Sigmoid colon (tissue), 6 donors: ENCODE measurements at regions not wholly inside any gene's neighbourhood (a gene's known extent, or its start where the extent isn't known, plus 50 kb on each side); places are given as distances from the start of the nearest gene placed in this dataset.
"Not testable (repeated sequence)": the region's sequence is repeated elsewhere in the genome, so short reads cannot be mapped to it uniquely, and the experiment has no call there.

Experiments
- DNase-seq: peaks from one replicate; pipeline ENCODE4 v3.0.0-alpha.2; 2019
- H3K27ac ChIP-seq, 4 donors: fragments of 200-600 bp; sonication (generic); one replicate each; pipeline ENCODE4 v1.5.1; 2016 to 2019; ENCODE audit warnings: mild to moderate bottlenecking in 1 of 4
- H3K27me3 ChIP-seq, 3 donors: fragments of 200-600 bp; sonication (generic); one replicate each; pipeline ENCODE4 v1.5.1; 2019; ENCODE audit warnings: mild to moderate bottlenecking in 1 of 3
- H3K36me3 ChIP-seq, 4 donors: fragments of 200-600 bp; sonication (generic); one replicate each; pipeline ENCODE4 v1.5.1; 2016 to 2019
- H3K4me1 ChIP-seq, 4 donors: fragments of 200-600 bp; sonication (generic); one replicate each; pipeline ENCODE4 v1.5.1; 2017 to 2019
- H3K4me3 ChIP-seq, 4 donors: fragments of 200-600 bp; sonication (generic); one replicate each; pipeline ENCODE4 v1.5.1; 2017 to 2019; ENCODE audit warnings: mild to moderate bottlenecking in 2 of 4, moderate library complexity in 1 of 4
- H3K9me3 ChIP-seq, 4 donors: fragments of 200-600 bp in 3 of 4; sonication (generic) in 3 of 4; one replicate each; pipeline versions ENCODE4 v1.5.1 to v1.6.1; 2013 to 2019
- CTCF ChIP-seq, 4 experiments: fragments of 450-650 bp in 3 of 4; fragments of 200-600 bp in 1 of 4; IDR thresholded peaks; one replicate each; pipeline ENCODE4 v1.5.1; 2016 to 2019; ENCODE audit warnings: antibody characterized with exemption in 4 of 4, mild to moderate bottlenecking in 3 of 4, moderate library complexity in 2 of 4
- EP300 ChIP-seq, 4 donors: sonication (generic); formaldehyde crosslinking; IDR thresholded peaks; one replicate each; pipeline ENCODE4 v1.6.1; 2017; ENCODE audit warnings: antibody characterized with exemption in 4 of 4
- POLR2A ChIP-seq, 2 donors: fragments of 450-650 bp; IDR thresholded peaks; one replicate each; pipeline ENCODE4 v1.6.1; 2016; ENCODE audit warnings: antibody characterized with exemption in 2 of 2, mild to moderate bottlenecking in 2 of 2, moderate library complexity in 2 of 2
- POLR2AphosphoS5 ChIP-seq, 4 donors: sonication (generic); formaldehyde crosslinking; IDR thresholded peaks; one replicate each; pipeline ENCODE4 v1.6.1; 2017; ENCODE audit warnings: antibody characterized with exemption in 4 of 4
- WGBS, 2 donors: extraction: QIAGEN DNeasy Blood & Tissue Kit; methylation state at CpG; one replicate each; pipeline ENCODE4 v1.1.7; 2013; 5-methylcytosine and 5-hydroxymethylcytosine counted together
- intact Hi-C: fragments of 100-400 bp; cut with DNase I; formaldehyde crosslinking; loops from one replicate; pipeline ENCODE4 v1.15.1; 2023
- donor health status: healthy with polysubstance abuse.
- donor health status: healthy.

GRCh38 chr15:68495221-68495950, 63.4 kb upstream of the ITGA11 start:
- Histone ChIP-seq H3K4me1 (peaks cover 0 to 6% (median under 1%) of the 10 kb centered on the region in 4 donors), H3K9me3 (no peaks in the 10 kb centered on the region), H3K36me3 (no peaks in the 10 kb centered on the region), H3K27me3 (no peaks in the 10 kb centered on the region), H3K27ac (no peak overlapping the region), H3K4me3 (no peak overlapping the region)
- DNase-seq = no peak
- intact Hi-C loops = no loop called here
- WGBS, 2 donors = 72 to 77% methylated on average over 1 of the region's 1 CpG
- TF ChIP-seq EP300 (IDR thresholded peaks at IDR 0.05) = no peak
- TF ChIP-seq POLR2AphosphoS5 (IDR thresholded peaks at IDR 0.05) = no peak
- TF ChIP-seq POLR2A (IDR thresholded peaks at IDR 0.05) = no peak
- TF ChIP-seq CTCF (IDR thresholded peaks at IDR 0.05) = no peak

DNA sequence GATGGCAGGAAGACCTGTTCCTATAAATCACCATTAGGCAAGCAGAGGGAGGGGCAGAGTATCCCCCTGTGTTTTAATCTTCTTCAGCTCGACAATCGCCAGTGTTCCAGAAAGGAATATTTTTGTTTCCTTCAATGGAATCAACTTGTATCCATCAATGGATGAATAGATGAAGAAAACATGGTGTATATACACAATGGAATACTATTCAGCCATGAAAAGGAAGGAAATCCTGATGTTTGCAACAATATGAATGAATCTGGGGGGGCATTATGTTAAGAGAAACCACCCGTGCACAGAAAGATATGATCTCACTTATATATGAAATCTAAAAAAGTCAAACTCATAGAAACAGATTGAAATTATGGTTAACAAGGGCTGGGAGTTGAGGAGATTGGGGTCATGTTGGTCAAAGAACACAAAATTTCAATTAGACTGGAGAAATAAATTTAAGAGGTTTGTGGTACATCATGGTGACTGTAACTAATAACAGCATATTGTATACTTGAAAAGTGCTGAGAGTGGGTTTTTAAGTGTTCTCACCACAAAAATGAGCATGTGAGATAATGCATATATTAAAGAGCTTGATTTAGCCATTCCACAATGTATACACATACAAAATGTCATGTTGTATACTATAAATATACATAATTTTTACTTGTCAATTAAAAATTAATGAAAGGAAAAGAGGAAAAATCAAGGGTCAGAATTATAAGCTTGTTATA, 64.2 kb upstream of the ITGA11 start:
- Histone ChIP-seq H3K36me3 (no peaks in the 10 kb centered on the region), H3K27ac (no peak overlapping the region)
- TF ChIP-seq EP300 (IDR thresholded peaks at IDR 0.05) (no peak), POLR2AphosphoS5 (IDR thresholded peaks at IDR 0.05) (no peak), CTCF (IDR thresholded peaks at IDR 0.05) (no peak), POLR2A (IDR thresholded peaks at IDR 0.05) (no peak)

GRCh38 chr15:68496751-68497150, 64.8 kb upstream of the ITGA11 start:
- H3K27ac ChIP-seq, H3K9me3 ChIP-seq, H3K27me3 ChIP-seq, H3K4me3 ChIP-seq, H3K4me1 ChIP-seq, DNase-seq, H3K36me3 ChIP-seq, intact Hi-C loops: not testable (repeated sequence)
- WGBS, 2 donors = 82 to 87% methylated on average over 3 of the region's 3 CpGs

More for the DNA sequence above, 64.2 kb upstream of the ITGA11 start:
- intact Hi-C loops = no loop called here
- no peak overlapping the region for H3K4me3 ChIP-seq
- DNase-seq = no peak
- no peaks in the 10 kb centered on the region for H3K27me3 ChIP-seq
- no peaks in the 10 kb centered on the region for H3K9me3 ChIP-seq
- 76 to 87% methylated on average over 3 of the region's 3 CpGs for WGBS, 2 donors
- H3K4me1 ChIP-seq = peaks cover 0 to 6% (median 3%) of the 10 kb centered on the region in 4 donors

DNA sequence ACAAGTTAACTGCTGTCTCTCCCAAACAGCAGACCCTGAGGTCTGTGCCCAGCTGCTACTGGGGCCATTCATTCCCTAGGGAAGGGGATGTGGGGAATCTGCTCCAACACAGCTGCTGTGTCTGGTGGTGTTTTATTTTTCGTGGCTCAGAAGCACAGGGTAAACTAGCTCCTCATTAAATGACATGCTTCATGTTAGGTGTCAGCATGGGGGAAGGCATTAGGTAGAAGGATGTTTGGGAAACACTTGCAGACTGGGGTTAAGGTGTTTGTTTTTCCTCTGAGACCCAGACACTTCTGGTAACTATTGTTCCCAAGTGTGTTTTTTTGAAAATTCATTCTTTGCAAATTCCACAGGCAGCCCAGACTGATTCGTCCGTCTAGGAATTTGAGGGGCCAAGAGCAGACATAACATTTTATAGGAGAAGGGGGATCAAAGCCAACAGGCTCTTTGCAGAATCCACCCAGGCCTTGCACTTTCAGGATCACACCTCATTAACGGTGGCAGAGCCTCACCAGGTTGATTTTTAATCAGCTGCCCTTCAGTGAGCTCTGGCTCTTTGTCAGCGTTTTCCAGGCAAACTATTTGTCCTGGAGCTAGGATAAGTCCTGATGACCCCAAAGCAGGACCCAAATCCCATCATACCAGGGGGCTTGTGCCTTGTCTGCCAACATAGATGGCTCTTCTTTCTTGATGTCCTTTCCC, 65.4 kb upstream of the ITGA11 start:
- Histone ChIP-seq H3K4me1 (peaks cover 0 to 6% (median 3%) of the 10 kb centered on the region in 4 donors), H3K4me3 (no peak overlapping the region), H3K27ac (no peak overlapping the region), H3K27me3 (no peaks in the 10 kb centered on the region), H3K36me3 (no peaks in the 10 kb centered on the region), H3K9me3 (no peaks in the 10 kb centered on the region)
- DNase-seq = no peak
- WGBS, 2 donors = 67 to 73% methylated on average over 5 of the region's 5 CpGs
- TF ChIP-seq POLR2AphosphoS5 (IDR thresholded peaks at IDR 0.05) = no peak
- TF ChIP-seq CTCF (IDR thresholded peaks at IDR 0.05) = no peak
- TF ChIP-seq POLR2A (IDR thresholded peaks at IDR 0.05) = no peak
- intact Hi-C loops = no loop called here

- TF ChIP-seq POLR2A (IDR thresholded peaks at IDR 0.05) (no peak), EP300 (IDR thresholded peaks at IDR 0.05) (no peak), POLR2AphosphoS5 (IDR thresholded peaks at IDR 0.05) (no peak), CTCF (IDR thresholded peaks at IDR 0.05) (no peak)
- WGBS, 2 donors = 90 to 91% methylated on average over 2 of the region's 2 CpGs
- Histone ChIP-seq H3K27me3 (no peaks in the 10 kb centered on the region), H3K27ac (no peak overlapping the region), H3K4me3 (no peak overlapping the region), H3K4me1 (peaks cover 0 to 6% (median under 1%) of the 10 kb centered on the region in 4 donors), H3K36me3 (no peaks in the 10 kb centered on the region), H3K9me3 (no peaks in the 10 kb centered on the region)
- intact Hi-C loops = no loop called here
- no peak for DNase-seq
Measured at GRCh38 chr15:68498076-68498475, 66.1 kb upstream of the ITGA11 start.
